Caco-2 (cell line): ENCODE measurements at regions not wholly inside any gene's neighbourhood (a gene's known extent, or its start where the extent isn't known, plus 50 kb on each side); places are given as distances from the start of the nearest gene placed in this dataset.

Experiments used
- BruUV-seq: library from RNA; stranded (reverse); fragments of 400-500 nt; replicated peaks from 2 replicates; lab custom pipeline; 2021; lab: Mats Ljungman, UMichigan
- CTCF ChIA-PET: fragments of 300-600 bp; sonication (Branson Sonifier 250); formaldehyde crosslinking; loops from one replicate; lab custom pipeline; 2022; ENCODE audit warnings: antibody characterized with exemption; lab: Charles Lee
- POLR2A ChIA-PET: fragments of 300-600 bp; sonication (Branson Sonifier 250); formaldehyde crosslinking; loops from one replicate; lab custom pipeline; 2022; ENCODE audit warnings: antibody characterized with exemption; lab: Charles Lee
- DNase-seq, 2 experiments: peaks; one replicate each; pipeline versions ENCODE4 v3.0.0 to v3.0.0-alpha.2; 2020 to 2022
- H3K27me3 ChIP-seq: replicated peaks from 2 replicates; pipeline ENCODE4 v1.6.0; 2011; ENCODE audit warnings: low read length; ENCODE audit not compliant: control insufficient read depth, insufficient read depth
- H3K36me3 ChIP-seq: 2 replicates; pipeline ENCODE4 v1.5.1; 2011; ENCODE audit warnings: low read length; ENCODE audit not compliant: control insufficient read depth, insufficient read depth
- H3K4me1 ChIP-seq: fragments of 250-450 bp; sonication (Bioruptor Pico); 2 replicates; pipeline ENCODE4 v1.5.1; 2020; ENCODE audit warnings: mild to moderate bottlenecking
- H3K4me3 ChIP-seq: 2 replicates; pipeline ENCODE4 v1.5.1; 2011; ENCODE audit warnings: low read depth, mild to moderate bottlenecking, control low read depth, low read length
- H3K9me3 ChIP-seq: fragments of 250-450 bp; sonication (Bioruptor Pico); 2 replicates; pipeline ENCODE4 v1.5.1; 2020; ENCODE audit warnings: mild to moderate bottlenecking, moderate library complexity
- H3K27ac Mint-ChIP-seq: one replicate; pipeline ENCODE4 v1.8.0; 2022; ENCODE audit warnings: mixed read lengths; ENCODE audit not compliant: unreplicated experiment
- H3K27me3 Mint-ChIP-seq: one replicate; pipeline ENCODE4 v1.8.0; 2022; ENCODE audit warnings: mixed read lengths; ENCODE audit not compliant: insufficient read depth, unreplicated experiment
- H3K36me3 Mint-ChIP-seq: one replicate; pipeline ENCODE4 v1.8.0; 2022; ENCODE audit warnings: mild to moderate bottlenecking, mixed read lengths; ENCODE audit not compliant: insufficient read depth, unreplicated experiment
- H3K4me1 Mint-ChIP-seq: one replicate; pipeline ENCODE4 v1.8.0; 2022; ENCODE audit warnings: low read depth, mixed read lengths; ENCODE audit not compliant: unreplicated experiment
- H3K4me3 Mint-ChIP-seq: one replicate; pipeline ENCODE4 v1.8.0; 2022; ENCODE audit warnings: mild to moderate bottlenecking, moderate library complexity, mixed read lengths; ENCODE audit not compliant: unreplicated experiment
- H3K9me3 Mint-ChIP-seq: one replicate; pipeline ENCODE4 v1.8.0; 2022; ENCODE audit warnings: mixed read lengths; ENCODE audit not compliant: unreplicated experiment
- intact Hi-C: fragments of 100-400 bp; cut with micrococcal nuclease; formaldehyde crosslinking; loops from one replicate; pipeline ENCODE4 v1.10.0; 2022; ENCODE audit not compliant: unreplicated experiment
- TF ChIP-seq, protein P1 (sequence below), 2 experiments: fragments of 200-600 bp in 1 of 2; IDR thresholded peaks; 1 replicate in 1 of 2; 2 replicates in 1 of 2; pipeline versions ENCODE4 v1.5.1 to v1.8.0; 2011 to 2022; ENCODE audit warnings: antibody characterized with exemption in 1 of 2, control low read depth in 1 of 2, inconsistent platforms in 1 of 2, low read depth in 1 of 2, low read length in 1 of 2, mild to moderate bottlenecking in 1 of 2, moderate library complexity in 1 of 2; ENCODE audit not compliant: insufficient read depth in 1 of 2, severe bottlenecking in 1 of 2, unreplicated experiment in 1 of 2

DNA sequence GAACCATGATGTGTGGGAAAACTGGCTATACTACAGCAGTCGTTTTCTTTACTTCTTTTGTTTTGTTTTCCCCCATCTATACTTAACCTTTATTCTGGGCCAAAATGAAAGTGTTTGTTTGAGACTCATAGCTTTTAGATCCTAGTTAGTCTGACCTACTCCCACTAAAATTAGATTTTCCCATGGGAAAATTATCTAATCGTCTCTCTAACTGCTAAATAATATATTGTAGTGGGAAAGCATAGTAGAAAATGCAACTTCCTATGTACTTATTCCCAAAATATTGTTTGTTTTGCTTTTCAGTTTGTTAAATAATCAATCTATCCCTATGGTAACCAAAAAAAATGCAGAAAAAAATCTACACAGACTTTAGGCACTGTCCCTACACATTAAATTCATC lies 96.6 kb downstream of the NOC3L start:
- Mint-ChIP-seq H3K27ac (no peak overlapping the region), H3K9me3 (peaks cover 5% of the 10 kb centered on the region), H3K4me1 (peaks cover 7% of the 10 kb centered on the region), H3K4me3 (no peak overlapping the region), H3K27me3 (no peaks in the 10 kb centered on the region), H3K36me3 (peaks cover 10% of the 10 kb centered on the region)
- ChIA-PET POLR2A (no interaction called here), CTCF (interaction anchor here (1.2 kb wide), 1 partner anchor 54 kb away, joined by 3 read pairs; no protein-coding TSS in a partner anchor)
- no peak for DNase-seq
- no peaks in the 10 kb centered on the region for H3K4me1 ChIP-seq
- no TSS peak for BruUV-seq
- H3K4me3 ChIP-seq = no peak overlapping the region
- no peaks in the 10 kb centered on the region; the same call in 1 of the 2 replicates for H3K36me3 ChIP-seq
- intact Hi-C loops = no loop called here
- TF ChIP-seq, protein P1, sequence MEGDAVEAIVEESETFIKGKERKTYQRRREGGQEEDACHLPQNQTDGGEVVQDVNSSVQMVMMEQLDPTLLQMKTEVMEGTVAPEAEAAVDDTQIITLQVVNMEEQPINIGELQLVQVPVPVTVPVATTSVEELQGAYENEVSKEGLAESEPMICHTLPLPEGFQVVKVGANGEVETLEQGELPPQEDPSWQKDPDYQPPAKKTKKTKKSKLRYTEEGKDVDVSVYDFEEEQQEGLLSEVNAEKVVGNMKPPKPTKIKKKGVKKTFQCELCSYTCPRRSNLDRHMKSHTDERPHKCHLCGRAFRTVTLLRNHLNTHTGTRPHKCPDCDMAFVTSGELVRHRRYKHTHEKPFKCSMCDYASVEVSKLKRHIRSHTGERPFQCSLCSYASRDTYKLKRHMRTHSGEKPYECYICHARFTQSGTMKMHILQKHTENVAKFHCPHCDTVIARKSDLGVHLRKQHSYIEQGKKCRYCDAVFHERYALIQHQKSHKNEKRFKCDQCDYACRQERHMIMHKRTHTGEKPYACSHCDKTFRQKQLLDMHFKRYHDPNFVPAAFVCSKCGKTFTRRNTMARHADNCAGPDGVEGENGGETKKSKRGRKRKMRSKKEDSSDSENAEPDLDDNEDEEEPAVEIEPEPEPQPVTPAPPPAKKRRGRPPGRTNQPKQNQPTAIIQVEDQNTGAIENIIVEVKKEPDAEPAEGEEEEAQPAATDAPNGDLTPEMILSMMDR (IDR thresholded peaks at IDR 0.05; ENCODE audit: insufficient read depth in 1 of 2, low read depth in 1 of 2, low read length in 1 of 2, severe bottlenecking in 1 of 2, unreplicated experiment in 1 of 2) = no peak
- H3K27me3 ChIP-seq = no peaks in the 10 kb centered on the region
- no peaks in the 10 kb centered on the region for H3K9me3 ChIP-seq

DNA sequence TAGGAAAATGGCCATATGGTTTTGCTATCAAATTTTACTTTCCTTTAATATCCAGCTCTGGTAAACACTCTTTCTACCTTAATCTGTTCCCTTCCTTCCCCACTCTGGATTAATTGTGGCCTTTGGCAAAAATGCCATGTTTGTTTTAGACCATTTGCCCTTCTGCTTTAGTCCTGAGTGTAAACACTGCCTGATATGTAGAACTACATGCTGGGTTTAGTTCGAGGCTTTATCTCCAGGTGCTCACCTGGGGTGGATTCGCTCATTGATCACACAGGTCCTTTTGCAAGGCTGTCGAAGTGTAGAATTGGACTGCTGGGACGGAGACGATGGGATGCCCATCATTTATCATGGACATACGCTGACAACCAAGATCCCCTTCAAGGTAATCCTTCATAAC lies 94.1 kb downstream of the NOC3L start:
- intact Hi-C loops = no loop called here
- H3K4me3 Mint-ChIP-seq = no peak overlapping the region
- Histone ChIP-seq H3K27me3 (no peaks in the 10 kb centered on the region), H3K4me3 (no peak overlapping the region), H3K36me3 (no peaks in the 10 kb centered on the region; the same call in 1 of the 2 replicates), H3K4me1 (no peaks in the 10 kb centered on the region), H3K9me3 (peaks cover 5% of the 10 kb centered on the region; the same call in 1 of the 2 replicates)
- DNase-seq = no peak
- POLR2A ChIA-PET = no interaction called here
- H3K36me3 Mint-ChIP-seq = peaks cover 21% of the 10 kb centered on the region
- H3K9me3 Mint-ChIP-seq = peaks cover 15% of the 10 kb centered on the region
- TF ChIP-seq, protein P1 (IDR thresholded peaks at IDR 0.05; ENCODE audit: insufficient read depth in 1 of 2, low read depth in 1 of 2, low read length in 1 of 2, severe bottlenecking in 1 of 2, unreplicated experiment in 1 of 2) = no peak
- CTCF ChIA-PET = interaction anchor here (0.7 to 1.5 kb wide), 2 partner anchors 347 to 352 kb away, joined by 4 read pairs; no protein-coding TSS in a partner anchor
- no peaks in the 10 kb centered on the region for H3K27me3 Mint-ChIP-seq
- peaks cover 6% of the 10 kb centered on the region for H3K4me1 Mint-ChIP-seq
- no peak overlapping the region for H3K27ac Mint-ChIP-seq
- BruUV-seq = no TSS peak

DNA sequence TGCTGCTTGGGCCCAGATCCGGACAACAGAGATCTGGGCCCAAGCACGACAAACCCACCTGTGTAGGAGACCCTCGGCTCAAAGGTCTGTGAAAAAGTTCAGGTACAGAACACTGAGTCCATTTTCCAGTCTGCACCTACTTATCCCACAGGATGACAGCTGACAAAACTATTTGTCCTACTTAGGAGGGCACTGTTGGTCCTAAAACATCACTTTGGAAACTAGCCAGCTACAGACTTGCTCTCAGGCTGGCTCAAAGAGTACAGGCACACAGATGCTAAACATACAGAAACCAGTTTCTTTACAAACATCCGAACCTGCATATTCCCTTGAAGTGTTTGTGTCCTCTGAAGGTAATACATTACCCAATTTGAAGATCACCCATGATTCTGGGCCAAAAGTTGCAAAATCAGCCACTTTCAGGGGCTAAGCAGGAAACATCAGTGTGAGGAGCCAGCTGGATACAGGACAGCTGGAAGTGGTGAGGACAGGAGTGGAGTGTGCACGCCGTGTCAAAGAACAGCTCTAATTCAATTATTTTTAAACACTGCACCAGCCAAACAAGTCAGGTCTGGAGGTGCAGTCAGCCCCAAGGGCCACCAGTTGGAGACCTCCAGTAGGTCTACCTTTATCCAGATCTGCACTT lies 88.5 kb downstream of the NOC3L start:
- Histone ChIP-seq H3K27me3 (no peaks in the 10 kb centered on the region), H3K4me3 (no peak overlapping the region), H3K36me3 (no peaks in the 10 kb centered on the region; the same call in 1 of the 2 replicates), H3K9me3 (peaks cover 5% of the 10 kb centered on the region; the same call in 1 of the 2 replicates), H3K4me1 (no peaks in the 10 kb centered on the region)
- no peak for DNase-seq
- H3K4me3 Mint-ChIP-seq = no peak overlapping the region
- BruUV-seq = no TSS peak
- intact Hi-C loops = no loop called here
- peaks cover 15% of the 10 kb centered on the region for H3K9me3 Mint-ChIP-seq
- POLR2A ChIA-PET = no interaction called here
- no peaks in the 10 kb centered on the region for H3K4me1 Mint-ChIP-seq
- TF ChIP-seq, protein P1 (IDR thresholded peaks at IDR 0.05; ENCODE audit: insufficient read depth in 1 of 2, low read depth in 1 of 2, low read length in 1 of 2, severe bottlenecking in 1 of 2, unreplicated experiment in 1 of 2) = no peak
- CTCF ChIA-PET = no interaction called here
- H3K27ac Mint-ChIP-seq = no peak overlapping the region
- peaks cover 27% of the 10 kb centered on the region for H3K36me3 Mint-ChIP-seq
- H3K27me3 Mint-ChIP-seq = no peaks in the 10 kb centered on the region
